GM12864 (cell line): ENCODE measurements at regions not wholly inside any gene's neighbourhood (a gene's known extent, or its start where the extent isn't known, plus 50 kb on each side); places are given as distances from the start of the nearest gene placed in this dataset.
"Not testable (repeated sequence)": the region's sequence is repeated elsewhere in the genome, so short reads cannot be mapped to it uniquely, and the experiment has no call there.

ENCODE experiments used
- DNase-seq: peaks from one replicate; pipeline ENCODE4 v3.0.0-alpha.2; 2011; ENCODE audit warnings: low read depth
- H3K4me3 ChIP-seq: 2 replicates; pipeline ENCODE4 v1.5.1; 2011; ENCODE audit warnings: mild to moderate bottlenecking, low read depth, low read length, control low read depth
- CTCF ChIP-seq: IDR thresholded peaks from 2 replicates; pipeline ENCODE4 v1.5.1; 2011; ENCODE audit warnings: low read depth, mild to moderate bottlenecking, moderate library complexity, low read length, control low read depth, inconsistent platforms; ENCODE audit errors: missing control alignments

DNA sequence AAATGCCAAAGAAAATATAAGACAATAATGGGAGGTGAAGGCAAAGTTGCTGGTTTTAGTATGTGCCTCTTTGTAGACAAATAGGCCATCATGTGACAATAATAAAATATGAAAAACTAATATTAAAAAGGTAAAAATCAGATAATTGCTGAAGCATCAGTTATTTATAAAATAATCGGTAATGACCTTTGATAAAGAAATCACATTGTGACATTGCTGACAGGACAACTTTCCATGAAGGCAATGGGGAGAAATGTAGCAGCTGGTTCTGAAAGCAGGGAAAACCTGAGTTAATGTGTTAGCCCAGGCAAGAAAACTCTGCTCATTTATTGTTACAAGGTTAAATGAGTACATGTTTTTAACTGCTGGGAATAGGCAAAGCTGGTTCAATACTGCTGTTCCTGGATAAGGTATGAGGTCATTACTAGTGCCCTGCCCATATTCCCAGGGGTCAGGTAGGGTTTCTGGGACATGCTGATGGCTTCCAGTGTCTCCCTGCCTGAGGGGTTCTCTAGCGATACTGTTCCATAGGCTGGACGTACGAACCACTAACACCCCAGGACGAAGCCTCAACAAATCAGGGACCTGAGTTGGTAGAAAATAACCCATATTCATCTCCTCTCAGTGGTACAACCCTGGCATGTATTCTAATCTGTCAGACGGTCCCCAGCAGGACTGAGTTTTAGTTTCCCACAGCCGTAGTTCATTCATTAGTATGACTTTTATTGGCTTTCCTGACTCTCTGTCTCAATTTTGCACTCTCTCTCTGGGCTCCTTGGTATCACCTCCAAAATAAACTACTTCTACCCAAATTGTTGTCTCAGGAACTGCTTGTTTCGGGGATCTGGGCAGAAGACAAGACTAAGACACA is 355.9 kb downstream of the TXNL1 start:
- DNase-seq: no peak
- no peak overlapping the region for H3K4me3 ChIP-seq
- no peak for TF ChIP-seq CTCF

GRCh38 chr18:56279816-56280215 is 358.6 kb downstream of the TXNL1 start:
- not testable (repeated sequence) for DNase-seq, H3K4me3 ChIP-seq

DNA sequence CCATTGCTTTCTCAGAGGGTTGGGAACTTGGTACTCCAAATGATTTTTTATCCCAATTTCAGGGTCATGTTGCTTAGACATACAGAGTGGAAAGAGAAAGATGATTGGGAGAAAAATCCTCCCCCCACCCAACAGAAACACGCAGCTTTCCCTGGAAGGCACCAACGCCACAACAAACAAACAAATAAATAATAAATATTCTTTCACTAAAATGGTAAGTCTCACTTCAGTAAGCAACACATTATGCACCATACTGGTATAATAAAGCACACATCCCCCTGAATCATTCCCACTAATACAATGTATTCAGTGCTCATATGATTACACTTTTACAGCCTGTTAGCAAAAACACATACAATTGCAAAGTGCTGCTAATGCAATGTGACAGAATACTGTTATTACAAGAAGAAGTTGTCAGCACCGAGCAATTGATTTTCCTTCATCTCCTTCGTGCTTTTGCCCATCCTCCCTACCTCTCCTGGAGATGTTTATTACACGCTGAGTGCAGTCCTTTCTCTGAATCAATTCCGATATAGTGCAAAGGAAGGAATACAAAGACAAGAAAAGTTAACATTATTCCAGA is 359.9 kb downstream of the TXNL1 start:
- no peak for TF ChIP-seq CTCF
- no peak overlapping the region for H3K4me3 ChIP-seq
- no peak for DNase-seq

- no peak for DNase-seq
- no peak for TF ChIP-seq CTCF
- no peak overlapping the region for H3K4me3 ChIP-seq
Observed at GRCh38 chr18:56276466-56276865, 361.9 kb downstream of the TXNL1 start.

DNA sequence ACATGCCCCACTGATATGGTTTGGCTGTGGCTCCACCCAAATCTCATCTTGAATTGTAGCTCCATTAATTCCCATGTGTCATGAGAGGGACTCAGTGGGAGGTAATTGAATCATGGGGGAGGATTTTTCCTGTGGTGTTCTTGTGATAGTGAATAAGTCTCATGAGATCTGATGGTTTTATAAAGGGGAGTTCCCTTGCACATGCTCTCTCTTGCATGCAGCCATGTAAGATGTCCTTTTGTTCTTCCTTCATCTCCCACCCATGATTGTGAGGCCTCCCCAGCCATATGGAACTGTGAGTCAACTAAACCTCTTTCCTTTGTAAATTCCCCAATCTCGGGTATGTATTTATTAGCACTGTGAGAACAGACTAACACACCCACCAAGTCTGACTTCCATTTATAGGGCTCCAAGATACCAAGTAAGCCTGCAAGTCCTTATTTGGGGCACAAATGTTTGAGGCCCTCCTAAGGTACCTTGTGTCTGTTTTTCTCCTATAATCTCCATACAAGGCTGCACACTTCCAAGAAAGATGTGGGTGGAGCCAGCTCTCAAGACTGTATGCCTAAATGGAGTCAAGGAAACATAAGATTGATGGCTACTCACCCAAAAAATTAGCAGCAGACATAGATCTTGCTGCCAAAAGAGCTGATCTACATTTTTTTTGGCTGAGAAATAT is 364.7 kb downstream of the TXNL1 start:
- no peak for TF ChIP-seq CTCF
- DNase-seq: no peak
- no peak overlapping the region for H3K4me3 ChIP-seq

- DNase-seq: no peak
Observed at GRCh38 chr18:56270671-56271250, 367.6 kb downstream of the TXNL1 start.

More at GRCh38 chr18:56270671-56271250, 367.6 kb downstream of the TXNL1 start:
- no peak overlapping the region for H3K4me3 ChIP-seq
- TF ChIP-seq CTCF: no peak
